ENCODE measurements at regions not wholly inside any gene's neighbourhood (a gene's known extent, or its start where the extent isn't known, plus 50 kb on each side); places are given as distances from the start of the nearest gene placed in this dataset.

DNA sequence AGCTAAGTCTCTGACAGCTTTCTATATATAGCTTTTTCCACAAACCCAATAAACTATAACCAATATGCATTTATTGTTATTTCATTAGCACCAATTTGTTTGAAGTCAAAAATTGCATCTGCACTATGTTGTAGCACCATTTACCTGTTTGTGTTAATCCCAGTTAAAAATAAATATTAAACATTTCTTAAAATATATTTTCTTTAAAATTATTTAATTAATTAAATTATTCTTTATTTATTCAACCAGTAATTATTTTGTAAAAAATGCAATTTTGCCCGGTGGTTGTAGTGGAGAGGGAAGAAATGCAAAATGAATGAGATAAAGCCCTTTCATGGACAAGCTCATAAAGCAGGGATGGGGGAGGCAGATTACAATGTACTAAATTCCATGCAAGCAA lies 1257.9 kb downstream of the PCDH17 start:
- no peak for ATAC-seq
- Mint-ChIP-seq H3K4me3 (no peak overlapping the region), H3K27me3 (ENCODE audit: low read depth in 2 of 2) (no peaks in the 10 kb centered on the region), H3K9me3 (peaks cover 2 to 20% of the 10 kb centered on the region in 2 donors), H3K4me1 (no peaks in the 10 kb centered on the region), H3K36me3 (no peaks in the 10 kb centered on the region), H3K27ac (no peak overlapping the region)
- no peaks in the 10 kb centered on the region for H3K36me3 ChIP-seq (ENCODE audit: control insufficient read depth, insufficient read depth, low read length)
- H3K27ac ChIP-seq (ENCODE audit: low read length) = no peak overlapping the region
- H3K4me1 ChIP-seq (ENCODE audit: control insufficient read depth, insufficient read depth, low read length) = no peaks in the 10 kb centered on the region
- intact Hi-C loops (cut with micrococcal nuclease) = no loop called here
- H3K4me3 ChIP-seq (ENCODE audit: low read length) = no peak overlapping the region
- no peaks in the 10 kb centered on the region for H3K9me3 ChIP-seq (ENCODE audit: control insufficient read depth, insufficient read depth, low read length)
- TF ChIP-seq CTCF (IDR thresholded peaks at IDR 0.05) = no peak
- DNase-seq = no peak
- WGBS (ENCODE audit: insufficient coverage) = 100% methylated on average over 1 of the region's 1 CpG
- H3K27me3 ChIP-seq (ENCODE audit: control insufficient read depth, insufficient read depth, low read length) = no peaks in the 10 kb centered on the region

DNA sequence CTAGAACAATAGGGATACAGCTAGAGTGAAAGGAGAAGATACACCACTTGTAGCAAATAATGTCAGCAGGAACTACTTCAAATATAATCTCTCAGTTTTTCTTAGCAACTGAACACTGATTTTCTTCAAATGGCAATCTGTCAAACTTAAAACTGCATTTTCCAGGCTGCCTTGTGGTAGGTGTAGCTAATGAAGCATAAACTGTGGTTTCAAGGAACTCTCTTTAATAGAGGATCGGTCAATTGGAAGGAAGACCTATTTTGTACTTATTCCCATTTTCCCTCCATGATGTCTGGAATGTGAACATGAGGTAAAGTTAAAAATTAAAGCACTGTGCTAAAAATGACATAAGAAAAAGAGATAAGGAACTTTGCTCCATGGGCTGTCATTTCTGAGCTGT lies 1261.9 kb downstream of the PCDH17 start:
- Mint-ChIP-seq H3K4me3 (no peak overlapping the region), H3K27me3 (ENCODE audit: low read depth in 2 of 2) (no peaks in the 10 kb centered on the region), H3K27ac (no peak overlapping the region), H3K9me3 (peaks cover 4 to 16% of the 10 kb centered on the region in 2 donors), H3K4me1 (no peaks in the 10 kb centered on the region), H3K36me3 (no peaks in the 10 kb centered on the region)
- Histone ChIP-seq H3K9me3 (ENCODE audit: control insufficient read depth, insufficient read depth, low read length) (no peaks in the 10 kb centered on the region), H3K27me3 (ENCODE audit: control insufficient read depth, insufficient read depth, low read length) (no peaks in the 10 kb centered on the region), H3K27ac (ENCODE audit: low read length) (no peak overlapping the region), H3K4me3 (ENCODE audit: low read length) (no peak overlapping the region), H3K36me3 (ENCODE audit: control insufficient read depth, insufficient read depth, low read length) (no peaks in the 10 kb centered on the region), H3K4me1 (ENCODE audit: control insufficient read depth, insufficient read depth, low read length) (no peaks in the 10 kb centered on the region)
- TF ChIP-seq CTCF (IDR thresholded peaks at IDR 0.05) = no peak
- no peak for ATAC-seq
- intact Hi-C loops (cut with micrococcal nuclease) = no loop called here
- DNase-seq = no peak
- WGBS (ENCODE audit: insufficient coverage) = no CpG with 5 or more reads among the region's 1 CpG

DNA sequence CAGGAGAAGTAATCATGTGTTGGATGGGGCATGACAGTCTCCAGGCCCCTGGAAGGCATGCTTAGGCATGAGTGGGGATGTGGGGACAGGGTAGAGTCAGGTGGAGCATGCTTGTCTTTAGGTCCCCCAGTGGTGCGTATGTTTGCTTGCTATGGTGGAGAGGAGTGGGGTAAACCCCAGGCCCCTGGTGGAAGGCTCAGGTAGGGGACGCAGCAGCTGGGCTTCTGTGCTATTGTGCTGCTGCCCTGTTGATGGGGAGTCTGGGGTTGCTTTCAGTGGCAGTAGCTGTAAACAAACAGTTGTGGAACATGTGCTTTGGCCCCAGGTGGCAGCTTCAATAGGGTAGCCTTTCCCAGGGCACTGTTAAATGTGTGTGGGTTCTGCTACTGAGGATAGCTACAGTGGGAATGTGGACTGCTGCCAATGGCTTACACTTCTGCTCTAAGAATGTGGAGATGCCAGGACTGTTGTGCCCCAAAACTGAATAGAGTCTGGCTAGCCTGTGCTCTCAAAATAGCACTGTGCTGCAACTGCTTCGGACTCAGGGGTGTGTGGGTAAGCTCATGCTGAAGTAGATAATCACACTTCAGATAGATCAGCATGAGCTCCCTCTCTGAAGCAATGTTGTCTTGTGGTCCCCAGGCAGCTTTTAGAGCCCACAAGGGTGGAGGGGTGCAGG lies 1257.3 kb downstream of the DIAPH3 start:
- Mint-ChIP-seq H3K4me3 (no peak overlapping the region), H3K4me1 (no peaks in the 10 kb centered on the region), H3K9me3 (peaks cover 15 to 19% of the 10 kb centered on the region in 2 donors), H3K27me3 (ENCODE audit: low read depth in 2 of 2) (no peaks in the 10 kb centered on the region), H3K36me3 (peaks cover 6% of the 10 kb centered on the region), H3K27ac (no peak overlapping the region)
- Histone ChIP-seq H3K4me1 (ENCODE audit: control insufficient read depth, insufficient read depth, low read length) (no peaks in the 10 kb centered on the region), H3K36me3 (ENCODE audit: control insufficient read depth, insufficient read depth, low read length) (no peaks in the 10 kb centered on the region), H3K4me3 (ENCODE audit: low read length) (no peak overlapping the region), H3K27me3 (ENCODE audit: control insufficient read depth, insufficient read depth, low read length) (no peaks in the 10 kb centered on the region), H3K9me3 (ENCODE audit: control insufficient read depth, insufficient read depth, low read length) (peaks cover 9% of the 10 kb centered on the region), H3K27ac (ENCODE audit: low read length) (no peak overlapping the region)
- ATAC-seq (no peak), DNase-seq (no peak)
- WGBS (ENCODE audit: insufficient coverage) = 85% methylated on average over 3 of the region's 3 CpGs
- intact Hi-C loops (cut with micrococcal nuclease) = no loop called here
- TF ChIP-seq CTCF (IDR thresholded peaks at IDR 0.05) = no peak

GRCh38 chr13:58907347-58907746 lies 1256.4 kb downstream of the DIAPH3 start:
- DNase-seq = no peak
- peaks cover 15 to 19% of the 10 kb centered on the region in 2 donors for H3K9me3 Mint-ChIP-seq
- peaks cover 9% of the 10 kb centered on the region for H3K9me3 ChIP-seq (ENCODE audit: control insufficient read depth, insufficient read depth, low read length)
- no peak overlapping the region for H3K27ac ChIP-seq (ENCODE audit: low read length)
- no peaks in the 10 kb centered on the region for H3K36me3 ChIP-seq (ENCODE audit: control insufficient read depth, insufficient read depth, low read length)
- no peaks in the 10 kb centered on the region for H3K27me3 Mint-ChIP-seq (ENCODE audit: low read depth in 2 of 2)
- no peaks in the 10 kb centered on the region for H3K27me3 ChIP-seq (ENCODE audit: control insufficient read depth, insufficient read depth, low read length)
- no peak for ATAC-seq
- H3K36me3 Mint-ChIP-seq = peaks cover 6% of the 10 kb centered on the region
- intact Hi-C loops (cut with micrococcal nuclease) = no loop called here
- no peaks in the 10 kb centered on the region for H3K4me1 Mint-ChIP-seq
- TF ChIP-seq CTCF (IDR thresholded peaks at IDR 0.05) = no peak
- no peak overlapping the region for H3K4me3 ChIP-seq (ENCODE audit: low read length)
- H3K4me1 ChIP-seq (ENCODE audit: control insufficient read depth, insufficient read depth, low read length) = no peaks in the 10 kb centered on the region
- no peak overlapping the region for H3K27ac Mint-ChIP-seq
- no peak overlapping the region for H3K4me3 Mint-ChIP-seq
